SK-N-SH treated with all-trans-retinoic acid at 6 μM for 48 hours (cell line): ENCODE measurements at regions not wholly inside any gene's neighbourhood (a gene's known extent, or its start where the extent isn't known, plus 50 kb on each side); places are given as distances from the start of the nearest gene placed in this dataset.

ENCODE experiments used
- CSDC2 ChIP-seq: fragments of 250-450 bp; sonication (Bioruptor Pico); IDR thresholded peaks from 2 replicates; pipeline ENCODE4 v1.5.0; 2020; ENCODE audit warnings: mild to moderate bottlenecking, moderate library complexity
- GLIS3 ChIP-seq: fragments of 250-450 bp; sonication (Bioruptor Pico); IDR thresholded peaks from 2 replicates; pipeline ENCODE4 v1.5.0; 2020; ENCODE audit warnings: mild to moderate bottlenecking, moderate library complexity
- PPARA ChIP-seq: fragments of 250-450 bp; sonication (Bioruptor Pico); IDR thresholded peaks from 2 replicates; pipeline ENCODE4 v1.5.0; 2020; ENCODE audit warnings: mild to moderate bottlenecking, borderline replicate concordance
- ZC3H10 ChIP-seq: fragments of 250-450 bp; sonication (Bioruptor Pico); IDR thresholded peaks from 2 replicates; pipeline ENCODE4 v1.5.1; 2021; ENCODE audit warnings: mild to moderate bottlenecking, moderate library complexity
- ZFP3 ChIP-seq: fragments of 250-450 bp; sonication (Bioruptor Pico); IDR thresholded peaks from 2 replicates; pipeline ENCODE4 v1.5.0; 2020; ENCODE audit warnings: mild to moderate bottlenecking, moderate library complexity
- ZFP30 ChIP-seq: fragments of 450-650 bp; formaldehyde crosslinking; IDR thresholded peaks from 2 replicates; pipeline ENCODE4 v1.5.0; 2022; ENCODE audit warnings: mild to moderate bottlenecking, moderate library complexity
- TF ChIP-seq, protein P1 (sequence below): fragments of 250-450 bp; sonication (Bioruptor Pico); IDR thresholded peaks from 2 replicates; pipeline ENCODE4 v1.5.1; 2020; ENCODE audit warnings: low read depth, mild to moderate bottlenecking, moderate library complexity
- TF ChIP-seq, protein P2 (sequence below): fragments of 250-450 bp; sonication (Bioruptor Pico); IDR thresholded peaks from 2 replicates; pipeline ENCODE4 v1.8.0; 2021; ENCODE audit warnings: low read depth, mild to moderate bottlenecking, moderate library complexity, borderline replicate concordance
- TF ChIP-seq, protein P3 (sequence below): fragments of 250-450 bp; sonication (Bioruptor Pico); IDR thresholded peaks from 2 replicates; pipeline ENCODE4 v1.8.0; 2020; ENCODE audit warnings: mild to moderate bottlenecking, moderate library complexity, borderline replicate concordance

DNA sequence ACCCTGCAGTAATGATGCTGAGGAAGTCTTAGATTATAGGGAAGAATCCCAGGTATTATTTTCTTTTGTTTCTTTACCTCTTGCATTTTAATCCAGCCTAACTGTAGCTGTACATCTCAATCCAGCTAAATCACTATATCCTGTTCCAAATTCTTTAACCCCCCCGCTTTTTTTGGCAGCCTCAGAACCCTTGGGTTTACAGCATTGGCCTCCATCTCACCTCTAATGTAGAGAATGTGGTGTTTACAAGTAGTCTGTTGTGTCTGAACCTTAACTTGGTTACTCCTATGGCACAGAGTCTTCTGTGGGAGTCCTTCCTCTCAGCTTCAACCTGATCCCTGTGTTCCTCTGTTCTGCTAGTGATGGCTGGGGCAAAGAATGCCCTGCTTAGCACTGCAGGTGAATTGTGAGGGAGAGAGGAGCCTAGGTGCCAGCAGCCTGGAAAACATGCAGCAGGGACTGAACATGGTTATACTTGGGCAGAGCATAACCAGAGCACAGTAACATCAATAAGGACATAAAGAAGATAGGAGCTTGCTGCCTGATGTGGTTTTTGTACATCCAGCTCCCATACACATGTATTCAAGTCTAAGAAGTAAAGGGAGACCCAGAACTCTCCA is 130.2 kb downstream of the FAM124B start:
- TF ChIP-seq, protein P1, sequence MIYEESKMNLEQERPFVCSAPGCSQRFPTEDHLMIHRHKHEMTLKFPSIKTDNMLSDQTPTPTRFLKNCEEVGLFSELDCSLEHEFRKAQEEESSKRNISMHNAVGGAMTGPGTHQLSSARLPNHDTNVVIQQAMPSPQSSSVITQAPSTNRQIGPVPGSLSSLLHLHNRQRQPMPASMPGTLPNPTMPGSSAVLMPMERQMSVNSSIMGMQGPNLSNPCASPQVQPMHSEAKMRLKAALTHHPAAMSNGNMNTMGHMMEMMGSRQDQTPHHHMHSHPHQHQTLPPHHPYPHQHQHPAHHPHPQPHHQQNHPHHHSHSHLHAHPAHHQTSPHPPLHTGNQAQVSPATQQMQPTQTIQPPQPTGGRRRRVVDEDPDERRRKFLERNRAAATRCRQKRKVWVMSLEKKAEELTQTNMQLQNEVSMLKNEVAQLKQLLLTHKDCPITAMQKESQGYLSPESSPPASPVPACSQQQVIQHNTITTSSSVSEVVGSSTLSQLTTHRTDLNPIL (CRISPR knock-in tag) = no peak
- no peak for TF ChIP-seq ZFP3 (CRISPR knock-in tag)
- TF ChIP-seq ZFP30 = no peak
- TF ChIP-seq, protein P2, sequence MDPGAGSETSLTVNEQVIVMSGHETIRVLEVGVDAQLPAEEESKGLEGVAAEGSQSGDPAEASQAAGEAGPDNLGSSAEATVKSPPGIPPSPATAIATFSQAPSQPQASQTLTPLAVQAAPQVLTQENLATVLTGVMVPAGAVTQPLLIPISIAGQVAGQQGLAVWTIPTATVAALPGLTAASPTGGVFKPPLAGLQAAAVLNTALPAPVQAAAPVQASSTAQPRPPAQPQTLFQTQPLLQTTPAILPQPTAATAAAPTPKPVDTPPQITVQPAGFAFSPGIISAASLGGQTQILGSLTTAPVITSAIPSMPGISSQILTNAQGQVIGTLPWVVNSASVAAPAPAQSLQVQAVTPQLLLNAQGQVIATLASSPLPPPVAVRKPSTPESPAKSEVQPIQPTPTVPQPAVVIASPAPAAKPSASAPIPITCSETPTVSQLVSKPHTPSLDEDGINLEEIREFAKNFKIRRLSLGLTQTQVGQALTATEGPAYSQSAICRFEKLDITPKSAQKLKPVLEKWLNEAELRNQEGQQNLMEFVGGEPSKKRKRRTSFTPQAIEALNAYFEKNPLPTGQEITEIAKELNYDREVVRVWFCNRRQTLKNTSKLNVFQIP (CRISPR knock-in tag) = no peak
- TF ChIP-seq CSDC2 (CRISPR knock-in tag) = no peak
- no peak for TF ChIP-seq GLIS3 (CRISPR knock-in tag)
- TF ChIP-seq, protein P3, sequence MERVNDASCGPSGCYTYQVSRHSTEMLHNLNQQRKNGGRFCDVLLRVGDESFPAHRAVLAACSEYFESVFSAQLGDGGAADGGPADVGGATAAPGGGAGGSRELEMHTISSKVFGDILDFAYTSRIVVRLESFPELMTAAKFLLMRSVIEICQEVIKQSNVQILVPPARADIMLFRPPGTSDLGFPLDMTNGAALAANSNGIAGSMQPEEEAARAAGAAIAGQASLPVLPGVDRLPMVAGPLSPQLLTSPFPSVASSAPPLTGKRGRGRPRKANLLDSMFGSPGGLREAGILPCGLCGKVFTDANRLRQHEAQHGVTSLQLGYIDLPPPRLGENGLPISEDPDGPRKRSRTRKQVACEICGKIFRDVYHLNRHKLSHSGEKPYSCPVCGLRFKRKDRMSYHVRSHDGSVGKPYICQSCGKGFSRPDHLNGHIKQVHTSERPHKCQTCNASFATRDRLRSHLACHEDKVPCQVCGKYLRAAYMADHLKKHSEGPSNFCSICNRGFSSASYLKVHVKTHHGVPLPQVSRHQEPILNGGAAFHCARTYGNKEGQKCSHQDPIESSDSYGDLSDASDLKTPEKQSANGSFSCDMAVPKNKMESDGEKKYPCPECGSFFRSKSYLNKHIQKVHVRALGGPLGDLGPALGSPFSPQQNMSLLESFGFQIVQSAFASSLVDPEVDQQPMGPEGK (CRISPR knock-in tag) = no peak
- no peak for TF ChIP-seq ZC3H10 (CRISPR knock-in tag)
- TF ChIP-seq PPARA (CRISPR knock-in tag) = no peak
